HG02973 (cell line): ENCODE measurements at regions not wholly inside any gene's neighbourhood (a gene's known extent, or its start where the extent isn't known, plus 50 kb on each side); places are given as distances from the start of the nearest gene placed in this dataset.

Experiments used
- ATAC-seq: cut with Tn5 transposase; IDR thresholded peaks from one replicate; pipeline ENCODE4 v1.9.1; 2021; ENCODE audit warnings: moderate library complexity; ENCODE audit not compliant: unreplicated experiment

GRCh38 chr7:79877874-79878465 is 256.7 kb upstream of the GNAI1 start:
- ATAC-seq: no peak

GRCh38 chr7:79876848-79877252 is 257.8 kb upstream of the GNAI1 start:
- ATAC-seq: no peak

- no peak for ATAC-seq
These were observed 259.8 kb upstream of the GNAI1 start for GRCh38 chr7:79874797-79875196.

DNA sequence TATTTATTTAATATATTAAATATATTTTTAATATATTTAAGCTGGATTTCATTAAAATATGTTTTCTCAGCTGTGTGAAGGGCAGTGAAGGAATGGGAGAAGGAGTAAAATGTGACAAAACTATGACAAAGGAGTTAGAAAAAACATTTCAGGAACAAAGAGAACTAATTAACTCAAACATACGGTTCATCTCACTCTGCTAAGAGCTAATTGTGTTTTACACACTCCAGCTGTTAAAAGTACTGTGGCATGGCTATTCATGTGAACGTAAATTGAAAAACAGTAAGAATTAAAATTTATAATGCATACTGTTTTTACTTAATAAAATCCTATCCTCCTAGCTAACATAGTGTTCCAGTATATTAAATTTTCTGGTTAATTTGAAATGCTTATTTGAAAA is 262.5 kb upstream of the GNAI1 start:
- ATAC-seq: no peak

DNA sequence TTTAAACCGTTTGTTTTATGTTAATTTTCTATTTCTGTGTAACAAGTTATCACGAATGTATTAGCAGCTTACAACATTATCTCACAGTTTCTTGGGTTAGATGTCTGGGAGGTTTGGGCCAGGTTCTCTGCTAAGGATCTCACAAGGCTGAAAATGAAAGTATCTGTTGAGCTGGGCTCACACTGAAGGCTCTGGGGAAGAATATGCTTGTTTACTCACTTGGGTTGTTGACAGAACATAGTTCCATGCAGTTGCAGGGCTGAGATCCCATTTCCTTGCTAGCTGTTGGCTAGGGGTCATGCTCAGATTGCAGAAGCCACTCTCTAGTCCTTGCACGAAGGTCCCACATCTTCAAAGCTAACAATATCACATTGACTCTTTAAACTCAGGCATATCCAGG is 266.6 kb upstream of the GNAI1 start:
- no peak for ATAC-seq

GRCh38 chr7:79862447-79863210 is 272.0 kb upstream of the GNAI1 start:
- ATAC-seq: no peak

- no peak for ATAC-seq
These were observed 279.5 kb upstream of the GNAI1 start for GRCh38 chr7:79855172-79855571.

GRCh38 chr7:79854621-79855020 is 280.0 kb upstream of the GNAI1 start:
- ATAC-seq: no peak

DNA sequence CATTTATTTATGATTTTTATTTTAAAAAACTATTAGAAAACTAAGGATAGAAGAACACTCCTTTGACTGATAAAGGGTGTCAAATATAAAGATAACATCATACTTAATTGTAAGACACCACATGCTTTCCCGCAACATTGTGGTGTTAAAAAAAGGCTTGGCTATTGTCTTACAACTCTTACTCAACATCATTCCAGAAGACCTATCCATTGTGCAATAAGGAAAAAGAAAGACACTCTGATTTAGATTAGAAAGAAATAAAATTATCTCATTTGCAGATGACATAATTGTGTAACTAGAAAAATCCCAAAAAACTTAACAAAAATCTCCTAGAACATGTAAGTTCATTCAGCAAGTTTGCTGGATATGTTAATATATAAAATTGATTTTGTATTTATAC is 296.7 kb upstream of the GNAI1 start:
- no peak for ATAC-seq

DNA sequence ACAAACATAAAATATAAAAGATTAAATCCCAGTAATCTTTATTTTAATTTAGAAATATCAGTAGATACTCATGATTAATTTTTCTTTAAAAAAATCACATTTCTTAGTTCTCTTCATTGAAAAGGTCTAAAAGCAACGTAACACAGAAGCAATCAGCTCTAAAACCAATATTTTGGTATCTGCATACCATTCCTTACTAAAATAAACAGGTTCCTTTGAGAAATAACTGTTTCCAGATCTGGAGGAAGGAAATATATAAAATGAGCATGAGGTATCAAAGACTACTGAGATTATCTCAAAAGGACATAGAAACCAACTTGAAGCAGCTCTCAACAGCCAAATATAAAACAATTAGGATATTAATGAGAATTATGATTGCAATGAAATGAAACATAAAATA is 301.0 kb upstream of the GNAI1 start:
- ATAC-seq: no peak

DNA sequence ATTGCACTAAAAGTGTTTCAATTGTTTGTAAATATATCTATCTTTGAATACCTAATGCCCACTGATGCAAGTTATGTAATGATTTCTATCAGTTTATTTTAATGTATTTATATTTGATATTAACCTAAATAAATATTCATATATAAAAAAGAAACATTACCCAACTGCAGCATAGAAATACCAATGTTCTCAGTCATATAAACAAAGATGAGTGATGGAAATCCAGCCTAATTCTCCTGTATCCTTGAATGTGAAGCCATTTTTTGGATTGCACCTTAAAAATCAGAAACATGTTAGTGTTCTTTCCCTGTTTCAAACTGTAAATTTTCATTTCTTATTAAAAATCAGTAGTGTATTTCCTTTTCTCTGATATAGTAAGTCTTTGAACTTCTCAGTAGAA is 305.8 kb upstream of the GNAI1 start:
- ATAC-seq: no peak

DNA sequence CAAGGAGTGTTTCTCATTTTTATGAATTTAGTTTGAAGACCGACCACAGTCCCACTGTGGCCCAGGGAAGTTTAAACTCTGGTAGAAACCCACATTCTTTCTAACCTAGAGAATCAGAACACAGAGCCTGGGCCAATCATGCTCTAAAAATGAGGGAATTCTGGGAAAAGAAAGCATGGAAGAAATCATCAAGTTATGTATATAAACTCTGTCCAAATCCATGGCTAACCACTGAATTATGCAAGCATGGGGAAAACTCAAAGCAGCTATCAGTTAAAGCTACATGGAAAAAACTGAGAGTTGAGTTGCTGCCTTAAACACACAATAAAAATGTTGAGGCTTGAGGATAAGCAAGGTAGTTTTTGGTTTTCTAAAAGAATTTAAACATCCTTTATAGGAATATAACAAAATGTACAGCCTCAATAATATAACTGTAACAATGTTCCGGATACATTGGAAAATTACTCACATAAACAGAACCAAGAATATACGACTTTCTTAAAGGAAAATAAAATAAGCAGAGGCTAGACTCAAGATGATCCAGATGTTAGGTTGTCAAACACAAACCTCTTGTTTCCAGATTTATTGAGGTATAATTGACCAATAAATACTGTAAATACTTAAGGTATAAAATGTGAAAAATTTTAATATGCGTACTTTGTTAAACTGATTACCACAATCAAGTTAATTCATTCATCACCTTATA is 311.2 kb upstream of the GNAI1 start:
- no peak for ATAC-seq

DNA sequence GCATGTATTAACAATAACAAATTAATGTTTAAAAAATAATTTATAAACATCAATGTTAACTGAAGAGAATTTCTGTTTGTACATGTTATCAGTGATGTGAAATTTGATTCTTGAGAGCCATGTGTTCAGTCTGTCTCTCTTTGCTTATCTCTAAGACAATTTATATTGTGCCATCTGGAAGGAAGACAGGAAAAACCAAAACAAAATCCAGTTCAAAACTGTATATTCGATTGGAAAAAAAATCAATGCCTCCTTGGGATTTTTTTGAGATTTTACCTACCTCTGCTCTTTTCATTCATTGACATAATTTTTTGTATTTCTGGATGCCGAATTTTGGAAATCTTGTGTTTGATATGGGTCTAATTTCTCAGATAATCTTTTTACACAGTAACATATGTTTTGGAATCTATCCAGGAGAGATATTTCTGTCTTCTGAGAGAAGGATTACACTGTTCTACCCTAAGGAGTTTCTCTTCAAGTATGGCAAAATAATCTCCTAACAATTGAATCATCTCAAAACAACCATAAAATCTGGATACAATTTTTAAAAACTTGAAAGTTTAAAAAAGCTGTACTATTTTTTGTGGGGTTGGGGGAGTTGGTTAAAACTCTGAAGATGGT is 311.9 kb upstream of the GNAI1 start:
- no peak for ATAC-seq

DNA sequence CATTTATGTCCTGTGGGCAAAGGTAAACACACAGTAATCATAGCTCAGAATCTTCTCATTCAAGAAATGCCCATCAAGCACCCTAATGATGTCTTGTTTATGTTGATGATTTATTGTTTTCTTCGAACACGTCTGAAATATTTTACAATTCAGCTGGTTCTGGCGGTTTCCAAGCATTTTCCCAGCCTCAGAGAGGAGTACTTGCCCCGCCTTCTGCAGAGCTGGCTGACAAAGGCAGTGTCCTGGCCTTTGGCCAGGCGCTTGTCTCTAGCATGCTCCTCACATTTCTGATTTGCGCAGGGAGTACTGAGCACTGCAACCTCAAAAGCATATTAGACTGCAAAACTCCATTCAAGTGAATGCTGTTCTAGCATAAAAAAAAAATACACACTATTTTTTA is 314.2 kb upstream of the GNAI1 start:
- ATAC-seq: no peak

DNA sequence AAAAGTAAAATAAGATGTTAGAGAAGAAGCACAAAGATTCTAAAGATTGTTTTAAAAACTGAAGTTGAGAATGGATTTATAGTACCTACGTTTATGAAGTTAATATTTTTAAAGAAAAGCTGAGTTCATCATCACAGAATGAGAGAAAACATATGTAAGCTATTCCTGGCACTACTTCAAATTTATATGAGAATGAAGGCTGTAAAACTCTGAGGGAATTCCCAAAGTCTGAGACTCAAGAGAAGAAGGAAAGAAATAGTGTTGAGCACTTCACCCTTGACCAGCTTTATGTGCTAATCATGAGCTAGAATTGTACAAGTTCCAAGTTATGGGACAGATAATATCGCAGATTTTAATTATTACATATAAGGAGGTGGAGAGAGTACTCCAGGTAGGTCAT is 323.7 kb upstream of the GNAI1 start:
- no peak for ATAC-seq

- ATAC-seq: no peak
These were observed 328.4 kb upstream of the GNAI1 start for GRCh38 chr7:79806161-79806734.

DNA sequence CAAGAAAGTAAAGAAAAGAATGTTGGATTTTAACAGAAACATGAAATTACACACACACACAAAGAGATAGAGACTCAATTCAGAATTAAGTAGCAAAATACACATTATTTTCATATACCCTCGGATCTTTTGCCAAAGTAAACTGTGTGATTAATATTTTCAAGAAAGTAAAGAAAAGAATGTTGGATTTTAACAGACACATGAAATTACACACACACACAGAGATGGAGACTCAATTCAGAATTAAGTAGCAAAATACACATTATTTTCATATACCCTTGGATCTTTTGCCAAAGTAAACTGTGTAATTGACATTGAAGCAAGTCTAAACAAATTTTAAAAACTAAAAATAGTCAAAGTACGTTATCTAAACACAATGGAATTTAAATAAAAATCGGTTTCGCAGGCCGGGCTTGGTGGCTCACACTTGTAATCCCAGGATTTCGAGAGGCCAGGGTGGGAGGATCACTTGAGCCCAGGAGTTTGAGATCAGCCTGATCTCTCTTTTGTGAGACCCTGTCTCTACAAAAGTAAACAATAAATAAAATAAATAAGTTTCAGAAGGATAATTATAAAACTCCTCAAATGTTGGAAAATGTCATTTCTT is 337.3 kb upstream of the MAGI2 start:
- ATAC-seq: no peak

GRCh38 chr7:79789584-79790345 is 336.3 kb upstream of the MAGI2 start:
- ATAC-seq: no peak

DNA sequence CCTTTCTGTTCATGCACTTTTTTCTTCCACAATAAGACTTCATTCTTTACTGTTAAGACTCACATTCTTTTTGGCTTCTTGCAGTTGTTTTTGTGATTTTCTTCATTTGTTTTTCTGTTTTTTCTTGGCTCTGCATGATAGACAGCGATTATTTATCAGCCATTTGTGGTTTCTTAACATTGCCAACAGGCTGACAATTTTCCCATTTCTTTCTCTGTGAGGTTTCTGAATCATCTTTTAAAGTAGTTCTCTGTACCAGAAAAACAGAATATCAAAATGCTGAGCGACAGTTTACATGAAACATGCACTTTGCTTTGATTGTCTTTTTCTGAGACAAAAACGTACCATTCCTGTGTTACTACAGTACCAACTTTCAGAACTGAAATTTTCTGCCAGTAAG is 334.2 kb upstream of the MAGI2 start:
- ATAC-seq: no peak

DNA sequence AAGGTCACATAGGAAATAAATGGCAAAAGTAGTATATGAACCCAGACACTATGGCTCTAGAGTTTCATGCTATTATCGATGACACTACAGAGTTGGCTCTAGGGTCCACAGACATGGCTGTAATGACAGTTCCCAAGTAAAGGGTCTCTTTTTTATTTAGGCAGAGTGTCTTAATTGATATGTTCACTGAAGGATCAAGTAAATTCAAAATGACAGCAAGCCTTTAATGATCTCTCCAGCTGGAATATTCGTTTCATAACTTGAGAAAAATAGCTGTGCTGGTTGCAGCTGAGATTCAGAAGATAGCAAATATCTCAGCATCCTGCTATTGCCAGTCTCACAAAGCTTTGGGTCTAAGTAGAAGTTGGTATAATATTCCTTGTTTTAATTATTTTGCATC is 333.6 kb upstream of the MAGI2 start:
- ATAC-seq: no peak
